GM19023 (cell line): ENCODE measurements at regions not wholly inside any gene's neighbourhood (a gene's known extent, or its start where the extent isn't known, plus 50 kb on each side); places are given as distances from the start of the nearest gene placed in this dataset.

Experiments
- ATAC-seq: cut with Tn5 transposase; IDR thresholded peaks from one replicate; pipeline ENCODE4 v1.9.1; 2021; ENCODE audit warnings: mild to moderate bottlenecking, moderate library complexity; ENCODE audit not compliant: unreplicated experiment

GRCh38 chr20:21901470-21902275 is 196.2 kb downstream of the PAX1 start:
- ATAC-seq: no peak

- no peak for ATAC-seq
These were observed 195.0 kb downstream of the PAX1 start for GRCh38 chr20:21900431-21900830.

GRCh38 chr20:21874921-21875320 is 169.5 kb downstream of the PAX1 start:
- no peak for ATAC-seq

GRCh38 chr20:21874127-21874526 is 168.7 kb downstream of the PAX1 start:
- no peak for ATAC-seq

GRCh38 chr20:21873291-21873690 is 167.8 kb downstream of the PAX1 start:
- no peak for ATAC-seq

GRCh38 chr20:21867811-21868210 is 162.3 kb downstream of the PAX1 start:
- ATAC-seq: no peak

- ATAC-seq: no peak
These were observed 161.9 kb downstream of the PAX1 start for GRCh38 chr20:21867353-21867752.

GRCh38 chr20:21862956-21863355 is 157.5 kb downstream of the PAX1 start:
- ATAC-seq: no peak

- no peak for ATAC-seq
These were observed 156.9 kb downstream of the PAX1 start for GRCh38 chr20:21862259-21862946.

GRCh38 chr20:21840991-21841390 is 135.5 kb downstream of the PAX1 start:
- ATAC-seq: no peak

GRCh38 chr20:21839982-21840381 is 134.5 kb downstream of the PAX1 start:
- no peak for ATAC-seq

GRCh38 chr20:21836346-21836745 is 130.9 kb downstream of the PAX1 start:
- no peak for ATAC-seq

GRCh38 chr20:21835042-21835441 is 129.6 kb downstream of the PAX1 start:
- ATAC-seq: no peak

GRCh38 chr20:21832442-21833385 is 127.2 kb downstream of the PAX1 start:
- ATAC-seq: no peak

- ATAC-seq: no peak
These were observed 121.5 kb downstream of the PAX1 start for GRCh38 chr20:21826976-21827375.

- no peak for ATAC-seq
These were observed 115.9 kb downstream of the PAX1 start for GRCh38 chr20:21821358-21821757.

- ATAC-seq: no peak
These were observed 115.2 kb downstream of the PAX1 start for GRCh38 chr20:21820688-21821087.

GRCh38 chr20:21820045-21820444 is 114.6 kb downstream of the PAX1 start:
- no peak for ATAC-seq

GRCh38 chr20:21812379-21812778 is 106.9 kb downstream of the PAX1 start:
- no peak for ATAC-seq

- no peak for ATAC-seq
These were observed 104.6 kb downstream of the PAX1 start for GRCh38 chr20:21809961-21810523.
